ENCODE measurements at regions not wholly inside any gene's neighbourhood (a gene's known extent, or its start where the extent isn't known, plus 50 kb on each side); places are given as distances from the start of the nearest gene placed in this dataset. TPM values are rescaled to one million over a fixed set of nuclear protein-coding genes. Genes with fewer than 3 reads are reported as not detected.
"Not testable (repeated sequence)": the region's sequence is repeated elsewhere in the genome, so short reads cannot be mapped to it uniquely, and the experiment has no call there.

- DNase-seq, result no peak
These were observed 612.5 kb downstream of the ACTRT1 start for GRCh38 chrX:127439676-127440075.

- no peak for DNase-seq
These were observed 586.4 kb downstream of the PRR32 start for GRCh38 chrX:127405946-127406345.

GRCh38 chrX:127404161-127404560, 584.6 kb downstream of the PRR32 start:
- no peak for DNase-seq

GRCh38 chrX:127400231-127400630, 580.7 kb downstream of the PRR32 start:
- DNase-seq, result not testable (repeated sequence)

- no peak for DNase-seq
These were observed 570.8 kb downstream of the PRR32 start for GRCh38 chrX:127390316-127390715.

- no peak for DNase-seq
These were observed 570.4 kb downstream of the PRR32 start for GRCh38 chrX:127389900-127390299.

Small RNAs in the stretch of these regions (small RNA-seq; reads per million reads assigned to genes)
- gene AL662814.1 (ENCODE audit: low replicate concordance), result not detected

All from tongue (tissue), 2 donors.